Neural progenitor cell (in vitro differentiated cells): ENCODE measurements at regions not wholly inside any gene's neighbourhood (a gene's known extent, or its start where the extent isn't known, plus 50 kb on each side); places are given as distances from the start of the nearest gene placed in this dataset.

ENCODE experiments used
- DNase-seq: peaks from one replicate; pipeline ENCODE4 v3.0.0-alpha.2; 2016; ENCODE audit warnings: low spot score
- H2AFZ ChIP-seq: fragments of 200-600 bp; sonication (generic); replicated peaks from 2 replicates; pipeline ENCODE4 v1.6.1; 2016; ENCODE audit warnings: antibody characterized with exemption
- H3F3A ChIP-seq: fragments of 200-600 bp; sonication (generic); 2 replicates; pipeline ENCODE4 v1.6.1; 2016; ENCODE audit warnings: antibody characterized with exemption, low read depth
- H3K27ac ChIP-seq: fragments of 200-600 bp; sonication (generic); 2 replicates; pipeline ENCODE4 v1.5.1; 2016; ENCODE audit warnings: mild to moderate bottlenecking
- H3K27me3 ChIP-seq: fragments of 200-600 bp; sonication (generic); 2 replicates; pipeline ENCODE4 v1.6.1; 2016; ENCODE audit warnings: mild to moderate bottlenecking, moderate library complexity
- H3K36me3 ChIP-seq: fragments of 200-600 bp; sonication (generic); 2 replicates; pipeline ENCODE4 v1.5.1; 2016
- H3K4me1 ChIP-seq: fragments of 200-600 bp; sonication (generic); 2 replicates; pipeline ENCODE4 v1.6.1; 2016; ENCODE audit warnings: mixed run types
- H3K4me2 ChIP-seq: fragments of 200-600 bp; sonication (generic); 2 replicates; pipeline ENCODE4 v1.6.1; 2016
- H3K4me3 ChIP-seq: fragments of 200-600 bp; sonication (generic); 2 replicates; pipeline ENCODE4 v1.5.1; 2016
- H3K79me2 ChIP-seq: fragments of 200-600 bp; sonication (generic); 2 replicates; pipeline ENCODE4 v1.6.1; 2016; ENCODE audit warnings: low read depth
- H3K9ac ChIP-seq: fragments of 200-600 bp; sonication (generic); 2 replicates; pipeline ENCODE4 v1.6.1; 2016
- H3K9me3 ChIP-seq: fragments of 200-600 bp; sonication (generic); 2 replicates; pipeline ENCODE4 v1.5.1; 2016; ENCODE audit warnings: low read depth
- H4K20me1 ChIP-seq: fragments of 200-600 bp; sonication (generic); 2 replicates; pipeline ENCODE4 v1.6.1; 2016; ENCODE audit warnings: low read depth
- H3K27ac Mint-ChIP-seq: 3 replicates; pipeline ENCODE4 v1.8.0; 2021; ENCODE audit warnings: mixed read lengths
- H3K27me3 Mint-ChIP-seq: 2 replicates; pipeline ENCODE4 v1.8.0; 2022; ENCODE audit warnings: low read depth, mild to moderate bottlenecking, inconsistent platforms, moderate library complexity, mixed read lengths; ENCODE audit not compliant: insufficient read depth
- H3K36me3 Mint-ChIP-seq: 3 replicates; pipeline ENCODE4 v1.8.0; 2021; ENCODE audit warnings: mixed read lengths
- H3K4me1 Mint-ChIP-seq: 3 replicates; pipeline ENCODE4 v1.8.0; 2021; ENCODE audit warnings: mixed read lengths
- H3K4me3 Mint-ChIP-seq: 3 replicates; pipeline ENCODE4 v1.8.0; 2021; ENCODE audit warnings: mild to moderate bottlenecking, moderate library complexity, mixed read lengths
- H3K9me3 Mint-ChIP-seq: 3 replicates; pipeline ENCODE4 v1.8.0; 2020; ENCODE audit warnings: mixed read lengths
- CTCF ChIP-seq: fragments of 200-600 bp; sonication (generic); IDR thresholded peaks from 2 replicates; pipeline ENCODE4 v1.5.1; 2017; ENCODE audit warnings: antibody characterized with exemption, mild to moderate bottlenecking
- EZH2 ChIP-seq: fragments of 200-600 bp; sonication (generic); IDR thresholded peaks from 2 replicates; pipeline ENCODE4 v1.6.1; 2017; ENCODE audit warnings: antibody characterized with exemption, mild to moderate bottlenecking, moderate library complexity
- EZH2phosphoT487 ChIP-seq: fragments of 200-600 bp; sonication (generic); IDR thresholded peaks from 2 replicates; pipeline ENCODE4 v1.6.1; 2017; ENCODE audit warnings: antibody characterized with exemption

- peak overlapping the region; percentile 47 for H2AFZ ChIP-seq
- no peaks in the 10 kb centered on the region for H3K9me3 ChIP-seq
- Mint-ChIP-seq H3K4me1 (peaks cover 15% of the 10 kb centered on the region), H3K27ac (peak overlapping the region; percentile 67), H3K9me3 (peaks cover 4% of the 10 kb centered on the region), H3K27me3 (no peaks in the 10 kb centered on the region), H3K36me3 (no peaks in the 10 kb centered on the region), H3K4me3 (no peak overlapping the region)
- no peaks in the 10 kb centered on the region for H3K36me3 ChIP-seq
- peaks cover 11% of the 10 kb centered on the region for H3K4me1 ChIP-seq
- H3K27me3 ChIP-seq = no peaks in the 10 kb centered on the region
- TF ChIP-seq EZH2 (no peak), CTCF (no peak), EZH2phosphoT487 (no peak)
- H3K4me2 ChIP-seq = no peak overlapping the region
- peaks cover 4% of the 10 kb centered on the region for H3F3A ChIP-seq
- DNase-seq = no peak
- no peaks in the 10 kb centered on the region for H3K79me2 ChIP-seq
- H4K20me1 ChIP-seq = no peaks in the 10 kb centered on the region
- H3K27ac ChIP-seq = no peak overlapping the region
- no peak overlapping the region for H3K4me3 ChIP-seq
- no peak overlapping the region for H3K9ac ChIP-seq
Observed at GRCh38 chr3:112744825-112745566, 101.7 kb downstream of the CD200R1L start.

- Histone ChIP-seq H4K20me1 (no peaks in the 10 kb centered on the region), H3K27ac (no peak overlapping the region), H3K4me1 (peaks cover 11% of the 10 kb centered on the region), H3K27me3 (no peaks in the 10 kb centered on the region), H3K9me3 (no peaks in the 10 kb centered on the region), H3F3A (peaks cover 4% of the 10 kb centered on the region), H3K79me2 (no peaks in the 10 kb centered on the region), H2AFZ (peak overlapping the region; percentile 6), H3K4me2 (no peak overlapping the region), H3K36me3 (no peaks in the 10 kb centered on the region), H3K4me3 (no peak overlapping the region), H3K9ac (no peak overlapping the region)
- DNase-seq = no peak
- TF ChIP-seq EZH2 = no peak
- TF ChIP-seq CTCF = no peak
- TF ChIP-seq EZH2phosphoT487 = no peak
- Mint-ChIP-seq H3K4me3 (no peak overlapping the region), H3K36me3 (no peaks in the 10 kb centered on the region), H3K9me3 (peaks cover 2% of the 10 kb centered on the region), H3K27me3 (no peaks in the 10 kb centered on the region), H3K27ac (no peak overlapping the region), H3K4me1 (peaks cover 17% of the 10 kb centered on the region)
Observed at GRCh38 chr3:112744106-112744505, 102.6 kb downstream of the CD200R1L start.

- Mint-ChIP-seq H3K36me3 (no peaks in the 10 kb centered on the region), H3K27me3 (no peaks in the 10 kb centered on the region), H3K9me3 (no peaks in the 10 kb centered on the region), H3K4me3 (no peak overlapping the region), H3K27ac (no peak overlapping the region), H3K4me1 (peaks cover 23% of the 10 kb centered on the region)
- Histone ChIP-seq H3K4me2 (no peak overlapping the region), H3K36me3 (no peaks in the 10 kb centered on the region), H3K27ac (no peak overlapping the region), H3K4me3 (no peak overlapping the region), H3K9ac (no peak overlapping the region), H3K4me1 (peaks cover 11% of the 10 kb centered on the region), H3K27me3 (no peaks in the 10 kb centered on the region), H4K20me1 (no peaks in the 10 kb centered on the region), H3K9me3 (no peaks in the 10 kb centered on the region), H2AFZ (no peak overlapping the region), H3F3A (peaks cover 4% of the 10 kb centered on the region), H3K79me2 (no peaks in the 10 kb centered on the region)
- no peak for DNase-seq
- TF ChIP-seq CTCF = no peak
- TF ChIP-seq EZH2 = no peak
- no peak for TF ChIP-seq EZH2phosphoT487
Observed at GRCh38 chr3:112742934-112743333, 102.0 kb upstream of the CCDC80 start.
